Endothelial cell of umbilical vein (primary cell): ENCODE measurements at regions not wholly inside any gene's neighbourhood (a gene's known extent, or its start where the extent isn't known, plus 50 kb on each side); places are given as distances from the start of the nearest gene placed in this dataset.

ENCODE experiments used
- CTCF ChIP-seq, 2 donors: IDR thresholded peaks; 1 replicate in 1 of 2; 2 replicates in 1 of 2; pipeline ENCODE4 v1.5.1; 2011; ENCODE audit warnings: low read length in 2 of 2, mild to moderate bottlenecking in 2 of 2, moderate library complexity in 2 of 2, control low read depth in 1 of 2, inconsistent platforms in 1 of 2, low read depth in 1 of 2; ENCODE audit not compliant: insufficient read depth in 1 of 2; ENCODE audit errors: extremely low read depth in 1 of 2
- EZH2 ChIP-seq: IDR thresholded peaks from 2 replicates; pipeline ENCODE4 v1.6.1; 2012; ENCODE audit warnings: borderline replicate concordance, low read depth, mild to moderate bottlenecking, moderate library complexity, low read length, inconsistent platforms; ENCODE audit not compliant: severe bottlenecking
- FOS ChIP-seq: IDR thresholded peaks from 2 replicates; pipeline ENCODE4 v1.6.1; 2011; ENCODE audit warnings: mild to moderate bottlenecking, low read length, moderate library complexity, borderline replicate concordance; ENCODE audit not compliant: insufficient read depth
- GATA2 ChIP-seq: IDR thresholded peaks from 2 replicates; pipeline ENCODE4 v1.7.0; 2011; ENCODE audit warnings: low read depth, mild to moderate bottlenecking, moderate library complexity, mixed read lengths, low read length; ENCODE audit not compliant: insufficient read length, insufficient read depth
- JUN ChIP-seq: IDR thresholded peaks from 2 replicates; pipeline ENCODE4 v1.6.1; 2011; ENCODE audit warnings: borderline replicate concordance, low read depth; ENCODE audit not compliant: insufficient read length, insufficient read depth
- MYC ChIP-seq: IDR thresholded peaks from one replicate; pipeline ENCODE4 v1.6.1; 2011; ENCODE audit warnings: mild to moderate bottlenecking, low read depth, low read length
- POLR2A ChIP-seq: IDR thresholded peaks from 2 replicates; pipeline ENCODE4 v1.6.1; 2012; ENCODE audit warnings: low read depth, mild to moderate bottlenecking, control low read depth, low read length
- POLR2AphosphoS5 ChIP-seq: IDR thresholded peaks from 2 replicates; pipeline ENCODE4 v1.6.1; 2012; ENCODE audit warnings: low read depth, mild to moderate bottlenecking, control low read depth, low read length, moderate library complexity; ENCODE audit not compliant: insufficient read depth
- TF ChIP-seq, protein P1 (sequence below): IDR thresholded peaks from 2 replicates; pipeline ENCODE4 v1.6.1; 2011; ENCODE audit not compliant: insufficient read depth, insufficient read length

DNA sequence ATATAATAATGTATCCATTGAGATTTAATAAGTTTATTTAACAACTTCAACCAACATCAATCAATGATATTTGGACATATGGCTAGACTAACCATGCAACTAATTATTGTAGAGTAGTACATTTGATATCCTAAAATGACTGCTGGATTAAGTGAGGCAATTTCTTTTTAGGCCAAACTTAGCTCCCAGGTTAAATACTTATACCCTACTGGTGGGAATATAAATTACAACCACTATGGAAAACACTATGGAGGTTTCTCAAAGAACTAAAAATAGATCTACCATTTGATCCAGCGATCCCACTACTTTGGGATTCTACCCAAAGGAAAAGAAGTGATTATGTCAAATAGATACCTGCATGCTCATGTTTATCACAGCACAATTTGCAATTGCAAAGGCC, 345.8 kb downstream of the RBM26 start:
- TF ChIP-seq POLR2A (no peak), CTCF (IDR thresholded peaks at IDR 0.05; ENCODE audit: extremely low read depth in 1 of 2, insufficient read depth in 1 of 2, low read depth in 1 of 2, low read length in 2 of 2) (no peak), POLR2AphosphoS5 (no peak), EZH2 (no peak), JUN (no peak), MYC (no peak), GATA2 (no peak), FOS (no peak)
- TF ChIP-seq, protein P1, sequence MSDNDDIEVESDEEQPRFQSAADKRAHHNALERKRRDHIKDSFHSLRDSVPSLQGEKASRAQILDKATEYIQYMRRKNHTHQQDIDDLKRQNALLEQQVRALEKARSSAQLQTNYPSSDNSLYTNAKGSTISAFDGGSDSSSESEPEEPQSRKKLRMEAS = no peak
